ENCODE measurements at regions not wholly inside any gene's neighbourhood (a gene's known extent, or its start where the extent isn't known, plus 50 kb on each side); places are given as distances from the start of the nearest gene placed in this dataset.

- no peak for ATAC-seq
- ChIA-PET RAD21 (ENCODE audit: low non-redundant PET in 1 of 2, low total read pairs in 2 of 2, uncharacterized antibody in 2 of 2, unreplicated experiment in 2 of 2) (no interaction called here), POLR2A (no interaction called here), CTCF (no interaction called here)
- Histone ChIP-seq H3K4me2 (ENCODE audit: low read length) (no peak overlapping the region), H3K9me3 (ENCODE audit: control insufficient read depth in 1 of 2, insufficient read depth in 1 of 2, low read depth in 1 of 2, low read length in 2 of 2) (no peaks in the 10 kb centered on the region), H3K4me3 (replicated peaks in 1 of 2; ENCODE audit: low read depth in 1 of 2, low read length in 2 of 2) (no peak overlapping the region), H3K9me2 (ENCODE audit: insufficient read depth) (no peaks in the 10 kb centered on the region), H3K36me3 (ENCODE audit: control insufficient read depth in 1 of 2, insufficient read depth in 2 of 2, low read length in 2 of 2) (no peaks in the 10 kb centered on the region), H3K27ac (ENCODE audit: low read depth, low read length) (no peak overlapping the region), H3K4me1 (ENCODE audit: control insufficient read depth in 1 of 2, insufficient read depth in 2 of 2, low read length in 2 of 2) (no peaks in the 10 kb centered on the region), H3K79me2 (ENCODE audit: insufficient read depth, low read length) (no peaks in the 10 kb centered on the region), H3K27me3 (ENCODE audit: insufficient read depth, low read length) (peaks cover 34% of the 10 kb centered on the region), H2AFZ (ENCODE audit: low read depth, low read length, poor library complexity, severe bottlenecking) (no peak overlapping the region), H3K9ac (ENCODE audit: low read length) (no peak overlapping the region), H4K20me1 (ENCODE audit: insufficient read depth) (no peaks in the 10 kb centered on the region)
- no peak for DNase-seq (ENCODE audit: low read depth, low spot score)
- BruUV-seq (replicated peaks): no TSS peak
- no peak for TF ChIP-seq ZNF274 (IDR thresholded peaks at IDR 0.05; ENCODE audit: low read depth, low read length)
- no peak for TF ChIP-seq RAD21 (IDR thresholded peaks at IDR 0.05; ENCODE audit: low read depth)
- TF ChIP-seq SIN3A (IDR thresholded peaks at IDR 0.05; ENCODE audit: low read depth): no peak
- TF ChIP-seq JUND (IDR thresholded peaks at IDR 0.05): no peak
- TF ChIP-seq EZH2 (IDR thresholded peaks at IDR 0.05): no peak
- TF ChIP-seq, protein P1, sequence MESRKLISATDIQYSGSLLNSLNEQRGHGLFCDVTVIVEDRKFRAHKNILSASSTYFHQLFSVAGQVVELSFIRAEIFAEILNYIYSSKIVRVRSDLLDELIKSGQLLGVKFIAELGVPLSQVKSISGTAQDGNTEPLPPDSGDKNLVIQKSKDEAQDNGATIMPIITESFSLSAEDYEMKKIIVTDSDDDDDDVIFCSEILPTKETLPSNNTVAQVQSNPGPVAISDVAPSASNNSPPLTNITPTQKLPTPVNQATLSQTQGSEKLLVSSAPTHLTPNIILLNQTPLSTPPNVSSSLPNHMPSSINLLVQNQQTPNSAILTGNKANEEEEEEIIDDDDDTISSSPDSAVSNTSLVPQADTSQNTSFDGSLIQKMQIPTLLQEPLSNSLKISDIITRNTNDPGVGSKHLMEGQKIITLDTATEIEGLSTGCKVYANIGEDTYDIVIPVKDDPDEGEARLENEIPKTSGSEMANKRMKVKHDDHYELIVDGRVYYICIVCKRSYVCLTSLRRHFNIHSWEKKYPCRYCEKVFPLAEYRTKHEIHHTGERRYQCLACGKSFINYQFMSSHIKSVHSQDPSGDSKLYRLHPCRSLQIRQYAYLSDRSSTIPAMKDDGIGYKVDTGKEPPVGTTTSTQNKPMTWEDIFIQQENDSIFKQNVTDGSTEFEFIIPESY (IDR thresholded peaks at IDR 0.05; ENCODE audit: extremely low read depth, insufficient replicate concordance, low read length): no peak
- no peak for TF ChIP-seq SP1 (IDR thresholded peaks at IDR 0.05; ENCODE audit: low read depth)
- TF ChIP-seq POLR2AphosphoS5 (IDR thresholded peaks at IDR 0.05; ENCODE audit: low read depth, low read length): no peak
- no peak for TF ChIP-seq POLR2A (IDR thresholded peaks at IDR 0.05; ENCODE audit: borderline replicate concordance, extremely low read depth, insufficient read depth, insufficient read length)
- intact Hi-C loops (cut with micrococcal nuclease): no loop called here
These were observed 138.9 kb upstream of the APCDD1 start for GRCh38 chr18:10315522-10315921.

DNA sequence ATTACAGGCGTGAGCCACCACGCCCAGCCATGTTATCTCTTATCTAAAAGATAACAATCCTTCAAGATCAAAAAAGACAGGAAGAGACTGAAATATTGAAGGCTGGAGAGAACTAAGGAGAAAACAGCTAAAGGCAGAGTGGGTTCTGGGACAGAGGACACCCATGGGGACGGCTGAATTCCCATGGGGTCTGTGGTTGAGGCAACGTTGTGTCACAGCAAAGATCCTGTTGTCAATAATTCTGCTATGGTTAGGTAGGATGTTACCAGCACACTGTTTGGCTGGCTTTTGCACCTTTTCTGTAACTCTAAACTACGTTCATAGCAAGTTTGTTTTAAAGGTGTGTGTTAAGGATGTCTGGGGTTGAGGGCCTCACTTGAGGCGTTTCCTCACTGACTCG, 137.7 kb upstream of the APCDD1 start:
- intact Hi-C loops (cut with micrococcal nuclease): no loop called here
- Histone ChIP-seq H3K36me3 (ENCODE audit: control insufficient read depth in 1 of 2, insufficient read depth in 2 of 2, low read length in 2 of 2) (no peaks in the 10 kb centered on the region), H3K9me3 (ENCODE audit: control insufficient read depth in 1 of 2, insufficient read depth in 1 of 2, low read depth in 1 of 2, low read length in 2 of 2) (no peaks in the 10 kb centered on the region), H3K4me1 (ENCODE audit: control insufficient read depth in 1 of 2, insufficient read depth in 2 of 2, low read length in 2 of 2) (no peaks in the 10 kb centered on the region), H3K9ac (ENCODE audit: low read length) (no peak overlapping the region), H3K79me2 (ENCODE audit: insufficient read depth, low read length) (no peaks in the 10 kb centered on the region), H3K9me2 (ENCODE audit: insufficient read depth) (no peaks in the 10 kb centered on the region), H3K27me3 (ENCODE audit: insufficient read depth, low read length) (peaks cover 27% of the 10 kb centered on the region), H3K4me2 (ENCODE audit: low read length) (no peak overlapping the region), H4K20me1 (ENCODE audit: insufficient read depth) (no peaks in the 10 kb centered on the region), H3K27ac (ENCODE audit: low read depth, low read length) (no peak overlapping the region), H2AFZ (ENCODE audit: low read depth, low read length, poor library complexity, severe bottlenecking) (no peak overlapping the region), H3K4me3 (replicated peaks in 1 of 2; ENCODE audit: low read depth in 1 of 2, low read length in 2 of 2) (no peak overlapping the region)
- ATAC-seq (no peak), DNase-seq (ENCODE audit: low read depth, low spot score) (no peak)
- POLR2A ChIA-PET: no interaction called here
- CTCF ChIA-PET: no interaction called here
- no TSS peak for BruUV-seq (replicated peaks)
- RAD21 ChIA-PET (ENCODE audit: low non-redundant PET in 1 of 2, low total read pairs in 2 of 2, uncharacterized antibody in 2 of 2, unreplicated experiment in 2 of 2): no interaction called here
- no peak for TF ChIP-seq SIN3A (IDR thresholded peaks at IDR 0.05; ENCODE audit: low read depth)
- no peak for TF ChIP-seq CTCF (IDR thresholded peaks at IDR 0.05 in 2 of 3, conservative IDR thresholded peaks at IDR 0.05 in 1 of 3; ENCODE audit: borderline replicate concordance in 1 of 3, insufficient read depth in 1 of 3, low read depth in 2 of 3, low read length in 2 of 3)
- no peak for TF ChIP-seq RAD21 (IDR thresholded peaks at IDR 0.05; ENCODE audit: low read depth)
- TF ChIP-seq ZNF274 (IDR thresholded peaks at IDR 0.05; ENCODE audit: low read depth, low read length): no peak
- no peak for TF ChIP-seq EZH2 (IDR thresholded peaks at IDR 0.05)
- no peak for TF ChIP-seq TCF7L2 (IDR thresholded peaks at IDR 0.05; ENCODE audit: borderline replicate concordance, extremely low read depth, insufficient read depth, insufficient read length)

Data from HCT116 (cell line).